ENCODE measurements at regions not wholly inside any gene's neighbourhood (a gene's known extent, or its start where the extent isn't known, plus 50 kb on each side); places are given as distances from the start of the nearest gene placed in this dataset.
"Not testable (repeated sequence)": the region's sequence is repeated elsewhere in the genome, so short reads cannot be mapped to it uniquely, and the experiment has no call there.

- no peak for DNase-seq
These were observed 134.5 kb upstream of the PRSS16 start for GRCh38 chr6:27112974-27113373.

DNA sequence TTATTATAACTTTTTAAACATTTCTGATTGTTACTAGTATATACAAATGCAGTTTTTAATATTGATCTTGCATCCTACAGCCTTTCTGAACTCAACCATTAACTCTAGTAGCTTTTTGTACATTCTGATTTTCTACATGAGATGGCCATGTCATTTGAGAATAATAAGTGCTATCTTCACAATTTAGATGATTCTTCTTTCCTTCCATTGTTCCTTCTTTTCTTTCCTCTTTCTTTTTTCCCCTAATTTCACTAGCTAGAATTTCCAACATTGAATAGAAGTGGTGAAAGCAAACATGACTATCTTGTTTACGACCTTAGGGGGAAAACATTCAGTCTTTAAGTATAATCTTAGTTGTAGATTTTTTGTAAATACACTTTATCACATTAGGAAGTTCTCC, 128.2 kb upstream of the PRSS16 start:
- DNase-seq, result no peak

DNA sequence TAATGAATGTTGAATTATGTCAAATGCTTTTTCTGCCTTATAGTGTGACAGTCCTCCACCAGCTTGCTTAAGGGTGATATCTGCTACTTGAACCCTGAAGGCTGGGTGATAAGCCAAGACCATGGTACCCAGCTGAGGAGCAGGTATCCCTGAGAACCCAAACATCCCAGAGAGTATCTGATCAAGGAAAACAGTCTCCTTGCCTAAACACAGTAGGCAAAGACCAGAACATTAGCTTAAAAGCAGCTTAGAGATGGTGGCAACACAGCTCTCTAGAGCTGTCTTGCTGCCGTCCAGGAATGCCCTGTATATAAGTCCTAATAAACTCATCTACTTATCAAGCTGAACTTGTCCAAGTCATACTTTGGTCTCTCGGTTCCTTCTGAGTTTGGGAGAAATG, 127.7 kb upstream of the PRSS16 start:
- no peak for DNase-seq

- no peak for DNase-seq
These were observed 125.9 kb upstream of the PRSS16 start for GRCh38 chr6:27121640-27122039.

GRCh38 chr6:27124252-27124657, 123.2 kb upstream of the PRSS16 start:
- no peak for DNase-seq

- DNase-seq, result no peak
These were observed 121.3 kb upstream of the PRSS16 start for GRCh38 chr6:27126046-27126814.

GRCh38 chr6:27126815-27127537, 120.5 kb upstream of the PRSS16 start:
- DNase-seq, result peak; percentile 86 to 97

DNA sequence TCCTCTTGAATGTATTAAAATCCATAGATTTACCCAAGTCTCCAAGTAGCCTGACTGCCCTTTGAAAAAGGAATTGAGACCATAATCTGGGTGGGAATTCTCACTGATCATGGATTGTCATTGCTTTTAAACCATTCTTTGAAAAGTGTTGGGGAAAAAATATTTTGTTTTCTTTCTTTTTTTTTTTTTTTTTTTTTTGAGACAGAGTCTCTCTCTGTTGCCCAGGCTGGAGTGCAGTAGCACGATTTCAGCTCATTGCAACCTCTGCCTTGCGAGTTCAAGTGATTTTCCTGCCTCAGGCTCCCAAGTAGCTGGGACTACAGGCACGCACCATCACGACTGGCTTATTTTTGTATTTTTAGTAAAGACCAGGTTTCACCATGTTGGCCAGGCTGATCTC, 119.6 kb upstream of the PRSS16 start:
- not testable (repeated sequence) for DNase-seq

- no peak for DNase-seq
These were observed 119.0 kb upstream of the PRSS16 start for GRCh38 chr6:27128311-27129094.

GRCh38 chr6:27129095-27129815, 118.2 kb upstream of the PRSS16 start:
- DNase-seq, result no peak

DNA sequence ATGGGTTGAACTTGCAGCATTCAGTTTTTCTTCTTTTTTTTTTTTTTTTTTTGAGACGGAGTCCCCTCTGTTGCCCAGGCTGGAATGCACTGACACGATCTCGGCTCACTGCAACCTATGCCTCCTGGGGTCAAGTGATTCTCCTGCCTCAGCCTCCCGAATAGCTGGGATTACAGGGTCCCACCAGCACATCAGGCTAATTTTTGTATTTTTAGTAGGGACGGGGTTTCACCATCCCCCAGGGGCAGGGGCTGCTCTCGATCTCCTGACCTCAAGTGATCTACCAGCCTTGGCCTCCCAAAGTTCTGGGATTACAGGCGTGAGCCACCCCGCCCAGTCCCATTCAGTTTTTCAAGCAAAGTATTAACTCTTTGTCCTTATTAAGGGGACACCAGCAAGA, 117.6 kb upstream of the PRSS16 start:
- no peak for DNase-seq

DNA sequence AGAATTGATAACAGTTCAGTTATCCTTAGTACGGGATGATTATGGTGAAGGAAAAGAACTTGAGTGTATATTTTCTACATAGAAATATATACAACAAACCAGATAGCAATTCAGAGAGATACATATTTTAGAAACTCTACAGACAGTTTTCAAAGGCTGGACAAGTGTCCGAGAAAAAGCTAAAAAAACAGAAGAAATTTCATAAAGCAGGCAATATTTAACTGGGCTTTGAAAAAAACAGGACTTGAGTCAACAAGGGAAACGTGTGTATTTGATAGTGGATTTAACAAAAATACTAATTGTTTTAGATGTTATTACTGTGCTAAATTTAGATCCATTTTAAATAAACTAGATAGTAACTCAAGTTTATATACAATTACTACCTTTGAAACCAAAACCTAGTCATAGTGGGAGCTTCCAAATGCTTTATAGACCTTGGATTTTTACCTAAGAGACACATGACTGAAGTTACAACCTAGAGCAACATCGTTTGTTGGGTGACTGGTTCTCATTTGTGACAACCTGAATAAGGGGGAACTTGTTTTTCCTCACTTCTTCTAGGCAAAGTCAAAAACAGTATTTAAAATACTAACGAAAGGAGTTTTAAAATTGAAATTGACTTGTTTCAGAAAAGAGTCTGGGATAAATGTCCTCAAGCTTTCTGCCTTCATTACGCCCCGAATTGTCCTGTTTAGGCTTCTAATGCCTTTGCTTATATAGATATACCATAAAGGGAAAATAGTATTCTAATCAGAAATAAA, 116.7 kb upstream of the PRSS16 start:
- DNase-seq, result no peak

GRCh38 chr6:27132282-27132531, 115.3 kb upstream of the PRSS16 start:
- peak; percentile 5 to 7 for DNase-seq

- peak; percentile 98 to 99 for DNase-seq
These were observed 114.8 kb upstream of the PRSS16 start for GRCh38 chr6:27132532-27133280.

GRCh38 chr6:27133281-27134227, 113.9 kb upstream of the PRSS16 start:
- peak; percentile 44 to 68 for DNase-seq

GRCh38 chr6:27135087-27135657, 112.3 kb upstream of the PRSS16 start:
- no peak for DNase-seq

DNA sequence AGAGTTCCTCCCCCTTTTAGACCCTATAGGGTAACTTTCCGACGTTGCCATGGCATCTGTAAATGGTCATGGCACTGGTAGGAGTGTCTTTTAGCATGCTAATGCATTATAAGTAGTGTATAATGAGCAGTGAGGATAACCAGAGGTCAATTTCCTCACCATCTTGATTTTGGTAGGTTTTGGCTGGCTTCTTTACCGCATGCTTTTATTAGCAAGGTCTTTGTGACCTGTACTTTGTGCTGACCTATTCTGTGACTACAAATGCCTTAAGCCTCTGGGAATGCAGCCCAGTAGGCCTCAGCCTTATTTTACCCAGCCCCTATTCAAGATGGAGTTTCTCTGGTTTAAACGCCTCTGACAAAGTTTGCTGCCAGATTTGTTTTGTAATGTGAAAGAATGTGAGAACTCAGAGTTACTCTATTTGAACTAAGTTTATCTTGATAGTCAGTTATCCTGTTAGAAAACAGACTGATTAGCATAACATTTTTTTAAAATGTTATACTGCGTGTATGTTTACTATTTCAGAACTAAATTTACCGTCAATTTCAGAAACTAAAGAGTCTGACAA, 111.3 kb upstream of the PRSS16 start:
- no peak for DNase-seq

- peak in 1 of 2 donors; percentile 44 for DNase-seq
These were observed 110.3 kb upstream of the PRSS16 start for GRCh38 chr6:27136978-27137814.

- DNase-seq, result peak; percentile 41 to 70
These were observed 109.1 kb upstream of the PRSS16 start for GRCh38 chr6:27138406-27138805.
